Right lung (tissue), 2 donors: ENCODE measurements at regions not wholly inside any gene's neighbourhood (a gene's known extent, or its start where the extent isn't known, plus 50 kb on each side); places are given as distances from the start of the nearest gene placed in this dataset.
"Not testable (repeated sequence)": the region's sequence is repeated elsewhere in the genome, so short reads cannot be mapped to it uniquely, and the experiment has no call there.

Source experiments
- DNase-seq, 2 donors: peaks; one replicate each; pipeline ENCODE4 v3.0.0-alpha.2; 2013

- no peak for DNase-seq
Observed at GRCh38 chr11:88061111-88061510, 114.1 kb downstream of the RAB38 start.

DNA sequence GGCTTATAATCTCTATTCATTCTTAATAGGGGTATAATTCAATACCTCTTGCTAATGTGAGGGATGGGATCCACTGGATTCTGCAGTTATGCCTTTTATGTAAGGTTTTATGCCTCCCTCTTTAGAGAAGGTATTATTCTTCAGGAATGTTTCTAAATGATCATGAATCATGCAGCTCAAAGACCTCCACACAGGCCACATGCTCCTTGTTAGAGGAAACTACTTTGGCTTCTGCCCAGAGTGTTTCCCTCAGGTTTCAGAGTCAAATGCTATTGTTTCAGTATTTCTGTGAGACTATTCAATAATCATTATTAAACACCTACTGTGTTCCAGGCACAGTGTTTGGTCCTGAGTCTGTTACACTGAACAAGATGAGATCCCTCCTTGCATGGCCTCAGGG, 115.9 kb downstream of the RAB38 start:
- no peak for DNase-seq

DNA sequence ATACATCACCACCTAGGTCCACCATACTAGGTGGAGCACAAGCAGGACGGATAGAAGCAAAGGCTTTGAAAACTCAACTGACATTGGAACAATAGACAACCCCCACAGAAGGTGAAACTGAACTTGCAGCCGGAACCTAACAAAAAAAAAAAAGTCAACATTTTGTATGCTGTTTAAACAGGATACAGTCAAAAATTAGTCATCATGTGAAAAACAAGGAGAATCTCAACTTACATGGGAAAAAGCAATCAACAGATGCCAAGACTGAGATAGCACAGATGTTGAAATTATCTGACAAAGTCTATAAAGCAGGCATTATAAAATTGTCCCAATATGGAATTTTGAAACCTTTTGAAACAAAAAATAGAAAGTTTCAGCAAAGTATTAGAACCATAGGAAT, 123.8 kb downstream of the RAB38 start:
- DNase-seq = no peak

DNA sequence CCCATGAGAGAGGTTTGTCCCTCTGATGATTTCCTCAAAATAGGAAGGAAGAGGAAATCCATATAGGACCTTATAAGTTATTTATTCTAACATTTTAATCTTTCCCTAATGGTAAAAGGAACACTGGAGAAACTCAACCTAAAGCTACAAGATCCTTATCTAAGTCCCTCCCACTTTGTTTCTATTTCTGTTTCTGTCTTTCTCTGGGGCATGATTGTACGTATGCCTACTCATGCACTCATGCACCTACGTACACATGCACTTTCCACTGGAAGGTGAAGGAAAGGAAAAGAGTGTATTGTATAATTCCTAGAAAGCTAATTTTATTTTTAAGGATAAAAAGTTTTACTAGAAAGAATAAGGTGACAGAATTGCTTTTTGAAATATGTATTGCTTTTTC, 125.0 kb downstream of the RAB38 start:
- DNase-seq = no peak

- not testable (repeated sequence) for DNase-seq
Observed at GRCh38 chr11:88045288-88045687, 130.0 kb downstream of the RAB38 start.

- DNase-seq = not testable (repeated sequence)
Observed at GRCh38 chr11:88044658-88045057, 130.6 kb downstream of the RAB38 start.

DNA sequence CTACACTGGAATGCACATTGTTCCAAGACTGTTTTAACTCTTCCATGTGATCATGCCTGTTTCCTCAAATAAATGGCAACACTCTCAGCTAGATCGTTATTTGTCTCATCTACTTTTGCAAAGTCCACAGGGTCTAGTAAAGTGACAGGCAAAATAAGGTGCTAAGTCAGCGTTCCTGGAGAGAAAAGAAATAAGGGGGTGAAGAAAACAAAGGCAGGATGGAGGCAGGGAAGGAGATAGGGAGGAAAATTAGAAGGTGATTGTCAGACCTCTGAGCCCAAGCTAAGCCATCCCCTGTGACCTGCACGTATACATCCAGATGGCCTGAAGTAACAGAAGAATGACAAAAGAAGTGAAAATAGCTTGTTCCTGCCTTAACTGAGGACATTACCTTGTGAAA, 132.1 kb downstream of the RAB38 start:
- no peak for DNase-seq

GRCh38 chr11:88042647-88043046, 132.6 kb downstream of the RAB38 start:
- no peak for DNase-seq

DNA sequence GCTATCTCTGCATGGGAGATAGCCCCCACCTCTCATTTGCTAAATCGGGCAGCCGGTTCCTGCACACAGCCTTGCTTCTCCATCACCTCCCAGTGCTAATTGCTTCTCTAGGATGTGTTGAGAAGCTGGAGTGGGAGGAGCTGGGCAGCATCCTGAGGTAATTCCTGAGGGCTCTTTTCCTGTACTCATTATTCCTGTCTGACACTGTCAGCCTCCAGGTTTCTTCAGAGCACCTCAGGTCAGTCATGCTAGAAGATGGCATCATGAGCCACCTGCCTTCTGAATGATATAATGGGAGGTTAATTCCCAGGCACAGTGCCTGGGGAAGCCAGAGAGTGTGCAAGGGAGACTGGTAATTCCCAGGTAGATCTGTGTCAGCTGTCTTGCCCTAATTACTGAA, 133.0 kb downstream of the RAB38 start:
- DNase-seq = no peak

- DNase-seq = no peak
Observed at GRCh38 chr11:88041679-88042078, 133.6 kb downstream of the RAB38 start.

DNA sequence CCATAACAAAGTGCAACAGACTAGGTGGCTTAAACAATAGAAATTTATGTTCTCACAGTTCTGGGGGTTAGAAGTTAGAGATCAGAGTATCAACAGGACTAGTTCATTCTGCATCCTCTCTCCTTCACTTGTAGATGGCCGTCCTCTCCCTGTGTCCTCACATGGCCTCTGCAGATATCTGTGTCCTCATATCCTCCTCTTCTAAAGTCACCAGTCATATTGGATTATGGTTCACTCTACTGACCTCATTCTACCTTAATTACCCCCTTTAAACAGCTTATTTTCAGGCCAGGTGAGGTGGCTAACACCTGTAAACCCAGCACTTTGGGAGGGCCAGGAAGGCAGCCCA, 135.1 kb downstream of the RAB38 start:
- no peak for DNase-seq

DNA sequence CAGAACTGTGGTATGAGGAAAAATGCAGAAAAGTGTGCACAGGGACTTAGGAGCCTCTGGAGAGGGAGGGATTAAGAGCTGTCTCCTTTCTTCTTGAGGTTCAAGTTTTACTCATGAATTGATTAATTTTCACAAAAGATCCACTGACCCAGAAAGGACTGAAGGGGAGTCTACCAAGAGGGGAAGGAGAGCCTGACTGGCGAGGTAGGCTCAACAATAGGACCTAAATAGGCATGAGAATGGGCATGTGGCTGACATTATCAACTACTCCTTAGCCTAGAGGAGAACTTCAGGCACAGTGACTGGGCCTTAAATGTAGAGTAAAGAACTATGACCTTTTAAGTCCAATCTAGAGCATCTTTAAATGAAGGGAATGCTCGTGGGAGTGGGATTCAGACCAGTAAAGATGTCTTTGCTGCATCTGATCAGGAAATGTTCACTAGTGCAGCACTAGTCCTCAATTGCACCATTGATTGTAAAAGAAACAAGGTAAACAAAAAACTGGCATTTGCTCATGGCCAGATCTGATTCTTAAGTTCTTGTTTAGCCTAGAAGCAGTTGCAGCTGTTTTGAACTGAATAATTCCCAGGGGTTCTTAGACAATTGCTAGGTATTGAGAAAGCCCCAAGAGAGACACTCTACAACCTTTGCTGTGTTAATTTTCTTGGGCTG, 135.6 kb downstream of the RAB38 start:
- no peak for DNase-seq

DNA sequence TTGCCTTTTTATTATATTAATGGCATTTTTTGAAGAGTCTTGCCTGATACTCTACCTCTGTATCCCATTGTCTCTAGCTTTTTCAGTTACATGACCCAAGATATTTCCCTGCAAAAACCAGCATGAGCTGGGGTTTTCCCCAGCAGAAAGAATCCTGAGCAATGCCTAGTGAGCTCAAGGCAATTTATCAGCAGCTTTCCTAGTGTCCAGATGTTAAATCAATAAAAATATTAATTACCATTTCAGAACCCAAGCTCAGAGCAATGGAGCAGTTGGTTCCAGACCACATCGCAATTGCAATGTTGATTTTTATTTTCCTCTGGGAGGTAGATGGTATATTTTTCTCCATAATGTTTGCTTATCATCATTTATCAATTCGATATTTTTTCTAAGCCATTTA, 137.2 kb downstream of the RAB38 start:
- no peak for DNase-seq

DNA sequence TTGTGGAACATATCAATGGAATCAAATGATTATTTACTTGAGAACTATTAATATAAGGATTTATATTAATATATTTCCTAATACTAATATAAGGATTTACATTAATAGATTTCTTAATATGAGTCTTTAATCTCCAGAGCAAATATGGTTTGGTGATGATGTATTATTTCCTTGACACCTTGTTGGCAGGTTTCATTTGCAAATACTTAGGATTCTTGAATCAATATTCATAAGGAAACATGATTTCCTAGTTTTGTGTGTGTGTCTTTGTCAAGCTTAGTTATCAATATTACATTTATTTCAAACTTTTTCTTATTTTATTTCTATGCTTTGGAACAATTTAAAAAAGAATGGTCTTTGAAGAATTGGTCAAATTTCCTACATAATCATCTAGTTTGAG, 138.5 kb downstream of the RAB38 start:
- no peak for DNase-seq

- no peak for DNase-seq
Observed at GRCh38 chr11:88035271-88035670, 140.0 kb downstream of the RAB38 start.

DNA sequence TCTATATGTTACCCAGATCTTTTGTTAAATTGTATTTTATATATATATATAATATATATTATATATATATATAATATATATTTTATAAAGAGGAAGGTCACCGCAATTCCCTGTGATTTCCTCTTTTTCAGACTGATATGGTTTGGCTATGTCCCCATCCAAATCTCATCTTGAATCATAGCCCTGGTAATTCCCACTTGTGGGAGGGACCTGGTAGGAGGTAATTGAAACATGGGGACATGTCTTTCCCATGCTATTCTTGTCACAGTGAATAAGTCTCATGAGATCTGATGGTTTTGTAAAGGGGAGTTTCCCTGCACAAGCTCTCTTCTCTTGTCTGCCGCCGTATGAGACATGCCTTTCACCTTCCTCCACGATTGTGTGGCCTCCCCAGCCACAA, 157.6 kb downstream of the RAB38 start:
- no peak for DNase-seq

- DNase-seq = peak; percentile 53 to 63
Observed at GRCh38 chr11:88016392-88017170, 158.7 kb downstream of the RAB38 start.

GRCh38 chr11:88015170-88015569, 160.1 kb downstream of the RAB38 start:
- no peak for DNase-seq

DNA sequence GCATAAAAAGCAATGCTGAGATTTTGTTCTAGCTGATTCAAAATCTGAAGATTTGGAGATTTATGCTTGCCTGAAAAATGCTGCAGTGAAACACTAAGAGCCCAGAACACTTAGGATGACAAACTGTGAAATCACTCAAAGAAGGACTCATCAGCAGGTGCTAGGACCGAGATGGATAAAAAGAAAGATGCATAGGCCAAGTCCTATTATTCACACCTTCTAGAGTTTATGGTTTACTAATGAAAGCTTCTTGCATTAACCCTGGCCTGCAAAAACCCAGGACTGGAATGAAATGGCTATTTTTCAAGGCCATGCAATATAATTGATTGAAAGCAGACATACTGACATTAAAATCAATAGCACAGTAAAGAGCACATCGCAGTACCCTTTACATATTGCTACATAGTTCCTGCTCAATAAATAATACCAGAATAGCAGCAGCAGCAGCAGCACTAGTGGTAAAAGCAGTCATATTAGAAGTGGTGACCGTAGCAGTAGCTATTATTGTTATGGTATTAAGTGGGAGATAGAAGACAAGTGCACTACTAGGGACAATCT, 161.7 kb downstream of the RAB38 start:
- DNase-seq = no peak

GRCh38 chr11:88012456-88012855, 162.8 kb downstream of the RAB38 start:
- no peak for DNase-seq

DNA sequence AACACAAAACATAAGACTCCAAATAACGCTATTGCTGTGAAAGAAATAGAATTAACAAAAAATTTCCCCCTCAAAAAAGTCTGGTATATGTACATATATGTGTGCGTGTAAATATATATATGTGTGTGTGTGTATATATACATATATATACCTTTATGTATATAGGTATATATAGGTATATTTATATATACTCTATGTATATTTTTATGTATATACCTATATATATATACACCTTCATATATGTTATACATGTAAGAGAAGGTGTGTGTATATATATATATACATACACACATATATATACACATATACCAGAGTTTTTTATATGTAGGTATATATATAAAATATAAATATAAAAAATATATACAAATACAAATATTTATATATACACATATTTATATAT, 199.2 kb downstream of the RAB38 start:
- no peak for DNase-seq

- no peak for DNase-seq
Observed at GRCh38 chr11:87974797-87975196, 200.4 kb downstream of the RAB38 start.

- no peak for DNase-seq
Observed at GRCh38 chr11:87972133-87972532, 203.1 kb downstream of the RAB38 start.

DNA sequence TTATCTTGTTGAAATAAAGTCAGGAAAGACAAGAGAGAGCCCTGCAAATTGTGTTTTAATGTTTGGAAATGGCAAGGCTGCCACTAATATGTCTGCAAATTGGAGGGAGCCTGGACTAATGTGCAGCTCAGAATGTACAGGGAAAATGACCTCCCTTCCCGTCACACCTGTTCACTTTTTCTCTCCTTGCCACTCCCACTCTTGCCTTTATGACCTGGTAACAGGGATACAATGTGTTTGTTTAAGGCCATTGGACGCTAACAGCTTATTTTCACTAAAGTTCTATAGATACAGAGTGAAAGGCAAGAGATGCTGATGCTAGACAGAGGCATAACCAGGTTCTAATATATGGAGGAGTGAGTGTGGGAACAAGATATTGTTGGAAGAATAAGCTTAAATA, 203.9 kb downstream of the RAB38 start:
- DNase-seq = no peak
